ENCODE measurements at regions not wholly inside any gene's neighbourhood (a gene's known extent, or its start where the extent isn't known, plus 50 kb on each side); places are given as distances from the start of the nearest gene placed in this dataset.

DNA sequence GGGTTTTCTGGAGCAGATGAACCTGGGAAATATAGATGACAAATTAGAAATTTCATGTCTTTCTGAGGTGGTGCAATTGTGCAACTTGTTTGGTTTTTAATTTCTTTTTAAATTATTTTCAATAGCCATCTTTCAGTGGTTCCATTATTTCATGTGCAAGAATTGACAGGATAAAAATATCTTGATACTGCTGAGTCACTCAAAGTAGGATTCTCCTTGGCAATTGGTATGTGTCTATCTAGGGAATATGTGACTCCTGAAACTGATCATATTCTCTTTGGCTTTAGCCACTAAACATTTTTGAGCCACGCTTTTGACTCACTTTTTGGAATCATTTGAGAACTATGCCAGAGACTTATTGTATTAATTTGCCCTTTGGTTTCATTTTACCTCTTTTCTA, 331.5 kb downstream of the KCNA4 start:
- H3K4me1 Mint-ChIP-seq (ENCODE audit: low read depth, unreplicated experiment) = no peaks in the 10 kb centered on the region
- no peak overlapping the region for H3K27ac Mint-ChIP-seq (ENCODE audit: unreplicated experiment)
- H3K27me3 Mint-ChIP-seq (ENCODE audit: unreplicated experiment) = peaks cover 1% of the 10 kb centered on the region
- no peaks in the 10 kb centered on the region for H3K36me3 Mint-ChIP-seq (ENCODE audit: unreplicated experiment)
- peaks cover 2% of the 10 kb centered on the region for H3K9me3 Mint-ChIP-seq (ENCODE audit: unreplicated experiment)
- no peak for DNase-seq
- TF ChIP-seq, protein P1, sequence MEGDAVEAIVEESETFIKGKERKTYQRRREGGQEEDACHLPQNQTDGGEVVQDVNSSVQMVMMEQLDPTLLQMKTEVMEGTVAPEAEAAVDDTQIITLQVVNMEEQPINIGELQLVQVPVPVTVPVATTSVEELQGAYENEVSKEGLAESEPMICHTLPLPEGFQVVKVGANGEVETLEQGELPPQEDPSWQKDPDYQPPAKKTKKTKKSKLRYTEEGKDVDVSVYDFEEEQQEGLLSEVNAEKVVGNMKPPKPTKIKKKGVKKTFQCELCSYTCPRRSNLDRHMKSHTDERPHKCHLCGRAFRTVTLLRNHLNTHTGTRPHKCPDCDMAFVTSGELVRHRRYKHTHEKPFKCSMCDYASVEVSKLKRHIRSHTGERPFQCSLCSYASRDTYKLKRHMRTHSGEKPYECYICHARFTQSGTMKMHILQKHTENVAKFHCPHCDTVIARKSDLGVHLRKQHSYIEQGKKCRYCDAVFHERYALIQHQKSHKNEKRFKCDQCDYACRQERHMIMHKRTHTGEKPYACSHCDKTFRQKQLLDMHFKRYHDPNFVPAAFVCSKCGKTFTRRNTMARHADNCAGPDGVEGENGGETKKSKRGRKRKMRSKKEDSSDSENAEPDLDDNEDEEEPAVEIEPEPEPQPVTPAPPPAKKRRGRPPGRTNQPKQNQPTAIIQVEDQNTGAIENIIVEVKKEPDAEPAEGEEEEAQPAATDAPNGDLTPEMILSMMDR (IDR thresholded peaks at IDR 0.05; ENCODE audit: partially characterized antibody, unreplicated experiment) = no peak
- no peak overlapping the region for H3K4me3 Mint-ChIP-seq (ENCODE audit: unreplicated experiment)

DNA sequence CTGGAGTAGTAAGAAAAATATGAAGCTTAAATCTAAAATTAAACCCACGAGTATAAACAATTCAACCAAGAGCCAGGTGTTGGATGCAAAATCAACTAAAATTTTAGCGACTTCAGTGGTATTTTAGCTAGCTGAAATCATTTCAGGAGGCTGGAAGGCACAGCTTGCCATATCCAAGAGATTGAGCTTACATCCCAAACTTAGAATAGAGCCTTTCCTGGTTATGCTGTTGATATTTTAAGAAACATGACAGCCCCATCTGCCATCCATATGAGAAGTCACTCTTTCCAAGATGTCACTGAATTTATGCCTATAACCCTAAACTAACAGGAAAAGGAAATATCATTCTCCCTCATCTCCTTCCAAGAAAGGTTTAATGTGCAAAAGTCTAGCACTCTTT, 334.0 kb downstream of the KCNA4 start:
- no peaks in the 10 kb centered on the region for H3K36me3 Mint-ChIP-seq (ENCODE audit: unreplicated experiment)
- no peak overlapping the region for H3K27ac Mint-ChIP-seq (ENCODE audit: unreplicated experiment)
- H3K4me1 Mint-ChIP-seq (ENCODE audit: low read depth, unreplicated experiment) = no peaks in the 10 kb centered on the region
- TF ChIP-seq, protein P1 (IDR thresholded peaks at IDR 0.05; ENCODE audit: partially characterized antibody, unreplicated experiment) = no peak
- H3K27me3 Mint-ChIP-seq (ENCODE audit: unreplicated experiment) = no peaks in the 10 kb centered on the region
- H3K9me3 Mint-ChIP-seq (ENCODE audit: unreplicated experiment) = peaks cover 2% of the 10 kb centered on the region
- DNase-seq = no peak
- no peak overlapping the region for H3K4me3 Mint-ChIP-seq (ENCODE audit: unreplicated experiment)

DNA sequence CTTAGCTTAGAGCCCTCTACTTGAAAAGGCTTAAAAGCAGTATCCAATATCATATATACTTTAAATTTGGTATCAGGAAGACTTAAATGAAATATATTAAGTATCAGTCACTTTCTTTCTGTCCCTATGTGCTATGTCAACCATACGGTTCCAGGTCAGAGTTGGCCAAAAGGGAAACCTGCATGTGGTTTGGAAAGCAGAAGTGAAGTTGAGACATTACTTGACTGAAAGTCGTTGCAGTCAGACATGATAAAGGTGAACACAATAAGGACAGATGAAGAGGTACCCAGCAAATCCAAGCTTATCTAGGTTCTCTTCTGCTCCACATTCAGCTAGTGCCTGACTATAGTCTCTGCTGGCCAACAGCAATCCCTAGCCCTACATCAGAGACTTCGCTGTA, 336.8 kb downstream of the KCNA4 start:
- Mint-ChIP-seq H3K27me3 (ENCODE audit: unreplicated experiment) (no peaks in the 10 kb centered on the region), H3K4me3 (ENCODE audit: unreplicated experiment) (no peak overlapping the region), H3K9me3 (ENCODE audit: unreplicated experiment) (peaks cover 3% of the 10 kb centered on the region), H3K36me3 (ENCODE audit: unreplicated experiment) (no peaks in the 10 kb centered on the region), H3K27ac (ENCODE audit: unreplicated experiment) (no peak overlapping the region), H3K4me1 (ENCODE audit: low read depth, unreplicated experiment) (peaks cover 4% of the 10 kb centered on the region)
- TF ChIP-seq, protein P1 (IDR thresholded peaks at IDR 0.05; ENCODE audit: partially characterized antibody, unreplicated experiment) = no peak
- no peak for DNase-seq

DNA sequence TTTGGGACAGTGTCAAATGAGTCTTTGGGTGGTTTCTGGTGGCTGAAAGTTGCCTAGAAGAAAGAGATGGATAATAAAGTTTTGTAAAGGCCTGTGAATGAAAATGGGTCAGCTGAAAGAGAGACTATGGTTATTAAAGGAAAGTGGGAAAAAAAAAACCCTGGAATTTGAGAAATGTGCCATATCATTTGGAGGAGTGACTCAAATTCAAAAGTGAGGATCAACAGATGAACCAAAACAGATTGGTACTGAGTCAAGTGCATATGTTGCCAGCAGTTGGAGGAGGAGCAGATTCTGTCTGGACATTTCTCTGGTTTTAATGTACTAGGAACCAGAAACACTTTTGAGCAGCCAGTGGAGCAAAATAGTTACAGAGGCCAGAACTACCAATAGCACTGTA, 339.8 kb downstream of the KCNA4 start:
- Mint-ChIP-seq H3K27me3 (ENCODE audit: unreplicated experiment) (no peaks in the 10 kb centered on the region), H3K4me3 (ENCODE audit: unreplicated experiment) (no peak overlapping the region), H3K9me3 (ENCODE audit: unreplicated experiment) (peaks cover 3% of the 10 kb centered on the region), H3K27ac (ENCODE audit: unreplicated experiment) (no peak overlapping the region), H3K4me1 (ENCODE audit: low read depth, unreplicated experiment) (peaks cover 4% of the 10 kb centered on the region), H3K36me3 (ENCODE audit: unreplicated experiment) (no peaks in the 10 kb centered on the region)
- DNase-seq = no peak
- TF ChIP-seq, protein P1 (IDR thresholded peaks at IDR 0.05; ENCODE audit: partially characterized antibody, unreplicated experiment) = no peak

DNA sequence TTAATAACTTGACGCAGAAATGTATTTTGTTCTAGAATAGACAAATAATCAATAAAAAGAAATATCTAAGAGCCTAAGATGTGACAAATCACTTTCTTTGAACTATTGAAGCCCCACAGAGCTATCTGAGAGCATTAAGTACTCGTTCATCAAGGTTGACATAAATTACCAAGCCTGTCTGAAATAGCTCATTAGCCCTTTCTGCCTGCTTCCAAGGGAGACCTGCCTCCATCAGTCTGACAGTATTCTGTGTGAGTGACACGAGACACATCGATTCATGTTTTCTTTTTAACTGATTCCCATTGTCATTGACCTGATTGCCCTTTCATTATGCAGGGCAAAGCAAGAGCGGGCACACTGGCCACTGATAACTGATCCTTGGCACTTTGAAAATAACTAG, 347.5 kb downstream of the KCNA4 start:
- no peak overlapping the region for H3K27ac Mint-ChIP-seq (ENCODE audit: unreplicated experiment)
- TF ChIP-seq, protein P1 (IDR thresholded peaks at IDR 0.05; ENCODE audit: partially characterized antibody, unreplicated experiment) = no peak
- no peak overlapping the region for H3K4me3 Mint-ChIP-seq (ENCODE audit: unreplicated experiment)
- no peak for DNase-seq
- peaks cover 5% of the 10 kb centered on the region for H3K36me3 Mint-ChIP-seq (ENCODE audit: unreplicated experiment)
- no peaks in the 10 kb centered on the region for H3K27me3 Mint-ChIP-seq (ENCODE audit: unreplicated experiment)
- H3K9me3 Mint-ChIP-seq (ENCODE audit: unreplicated experiment) = peaks cover 2% of the 10 kb centered on the region
- H3K4me1 Mint-ChIP-seq (ENCODE audit: low read depth, unreplicated experiment) = no peaks in the 10 kb centered on the region

Data from glutamatergic neuron (in vitro differentiated cells).